DOHH2 (cell line): ENCODE measurements at regions not wholly inside any gene's neighbourhood (a gene's known extent, or its start where the extent isn't known, plus 50 kb on each side); places are given as distances from the start of the nearest gene placed in this dataset.

Experiments used
- H3F3A ChIP-seq: fragments of 200-600 bp; sonication (generic), shearing (Covaris generic); 2 replicates; pipeline ENCODE4 v1.6.0; 2016; ENCODE audit warnings: antibody characterized with exemption, mild to moderate bottlenecking; ENCODE audit not compliant: control insufficient read depth, insufficient read depth
- H3K27ac ChIP-seq: fragments of 200-600 bp; sonication (generic); 2 replicates; pipeline ENCODE4 v1.5.1; 2014; ENCODE audit warnings: low read depth, mild to moderate bottlenecking, low read length, moderate library complexity
- H3K27me3 ChIP-seq: fragments of 200-600 bp; sonication (generic); 2 replicates; pipeline ENCODE4 v1.6.1; 2014; ENCODE audit warnings: mild to moderate bottlenecking, low read length, mixed read lengths; ENCODE audit not compliant: control insufficient read depth
- H3K36me3 ChIP-seq: fragments of 200-600 bp; sonication (generic); 2 replicates; pipeline ENCODE4 v1.6.1; 2014; ENCODE audit warnings: mild to moderate bottlenecking, low read length, moderate library complexity, mixed read lengths; ENCODE audit not compliant: control insufficient read depth
- H3K4me1 ChIP-seq: fragments of 200-600 bp; sonication (generic); 2 replicates; pipeline ENCODE4 v1.6.1; 2014; ENCODE audit warnings: mild to moderate bottlenecking, low read length, mixed read lengths; ENCODE audit not compliant: control insufficient read depth
- H3K4me2 ChIP-seq: fragments of 200-600 bp; sonication (generic); 2 replicates; pipeline ENCODE4 v1.6.0; 2014; ENCODE audit warnings: mild to moderate bottlenecking, low read length, moderate library complexity
- H3K4me3 ChIP-seq: fragments of 200-600 bp; sonication (generic); 2 replicates; pipeline ENCODE4 v1.5.1; 2014; ENCODE audit warnings: mild to moderate bottlenecking, low read length, mixed read lengths
- H3K79me2 ChIP-seq: fragments of 200-600 bp; sonication (generic); 2 replicates; pipeline ENCODE4 v1.6.1; 2014; ENCODE audit warnings: mild to moderate bottlenecking, low read length, mixed read lengths; ENCODE audit not compliant: control insufficient read depth
- H3K9me2 ChIP-seq: fragments of 200-600 bp; sonication (generic); replicated peaks from 2 replicates; pipeline ENCODE4 v1.6.1; 2014; ENCODE audit warnings: mild to moderate bottlenecking, low read length, mixed read lengths; ENCODE audit not compliant: control insufficient read depth
- H3K9me3 ChIP-seq: fragments of 200-600 bp; sonication (generic); 2 replicates; pipeline ENCODE4 v1.6.1; 2014; ENCODE audit warnings: antibody characterized with exemption, low read length, mixed read lengths; ENCODE audit not compliant: control insufficient read depth, insufficient read depth
- H4K20me1 ChIP-seq: fragments of 200-600 bp; sonication (generic); 2 replicates; pipeline ENCODE4 v1.6.0; 2014; ENCODE audit warnings: low read depth, mild to moderate bottlenecking, antibody characterized with exemption, low read length, moderate library complexity; ENCODE audit not compliant: control insufficient read depth, insufficient read depth
- EZH2phosphoT487 ChIP-seq: fragments of 200-600 bp; sonication (generic); IDR thresholded peaks from 2 replicates; pipeline ENCODE4 v1.6.1; 2017; ENCODE audit warnings: borderline replicate concordance, mild to moderate bottlenecking, antibody characterized with exemption, low read length, moderate library complexity, mixed read lengths
- TF ChIP-seq, protein P1 (sequence below): fragments of 200-600 bp; sonication (generic); IDR thresholded peaks from one replicate; pipeline ENCODE4 v1.5.1; 2014; ENCODE audit warnings: antibody characterized with exemption, mild to moderate bottlenecking, low read depth, low read length; ENCODE audit not compliant: poor library complexity, severe bottlenecking

DNA sequence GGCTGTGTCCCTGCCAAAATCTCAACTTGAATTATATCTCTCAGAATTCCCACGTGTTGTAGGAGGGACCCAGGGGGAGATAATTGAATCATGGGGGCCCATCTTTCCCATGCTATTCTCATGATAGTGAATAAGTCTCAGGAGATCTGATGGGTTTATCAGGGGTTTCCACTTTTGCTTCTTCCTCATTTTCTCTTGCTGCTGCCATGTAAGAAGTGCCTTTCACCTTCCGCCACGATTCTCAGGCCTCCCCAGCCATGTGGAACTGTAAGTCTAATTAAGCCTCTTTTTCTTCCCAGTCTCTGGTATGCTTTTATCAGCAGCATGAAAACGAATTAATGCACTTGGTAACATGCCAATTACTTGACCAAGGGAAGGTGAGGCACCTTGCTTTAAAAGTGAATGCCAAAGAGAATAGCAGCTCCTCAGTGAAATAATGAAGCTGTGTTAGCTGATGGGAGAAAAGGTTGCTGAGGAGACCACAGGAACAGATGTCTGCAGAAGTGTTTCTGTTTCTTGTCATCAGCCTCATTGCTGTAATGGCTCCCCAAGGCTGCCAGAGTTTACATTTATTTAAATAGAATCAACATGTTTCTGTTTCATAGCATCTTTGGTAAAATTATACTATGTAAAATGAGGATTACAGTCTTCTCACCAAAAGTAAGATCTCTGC lies 89.0 kb upstream of the CD44 start:
- Histone ChIP-seq H3K27ac (no peak overlapping the region), H3K9me2 (no peaks in the 10 kb centered on the region), H3K36me3 (no peaks in the 10 kb centered on the region), H3K27me3 (no peaks in the 10 kb centered on the region), H4K20me1 (no peaks in the 10 kb centered on the region), H3F3A (no peaks in the 10 kb centered on the region), H3K9me3 (peaks cover 13% of the 10 kb centered on the region; the same call in 1 of the 2 replicates), H3K4me3 (no peak overlapping the region), H3K4me1 (peaks cover 19% of the 10 kb centered on the region), H3K79me2 (no peaks in the 10 kb centered on the region), H3K4me2 (no peak overlapping the region)
- TF ChIP-seq EZH2phosphoT487: no peak
- TF ChIP-seq, protein P1, sequence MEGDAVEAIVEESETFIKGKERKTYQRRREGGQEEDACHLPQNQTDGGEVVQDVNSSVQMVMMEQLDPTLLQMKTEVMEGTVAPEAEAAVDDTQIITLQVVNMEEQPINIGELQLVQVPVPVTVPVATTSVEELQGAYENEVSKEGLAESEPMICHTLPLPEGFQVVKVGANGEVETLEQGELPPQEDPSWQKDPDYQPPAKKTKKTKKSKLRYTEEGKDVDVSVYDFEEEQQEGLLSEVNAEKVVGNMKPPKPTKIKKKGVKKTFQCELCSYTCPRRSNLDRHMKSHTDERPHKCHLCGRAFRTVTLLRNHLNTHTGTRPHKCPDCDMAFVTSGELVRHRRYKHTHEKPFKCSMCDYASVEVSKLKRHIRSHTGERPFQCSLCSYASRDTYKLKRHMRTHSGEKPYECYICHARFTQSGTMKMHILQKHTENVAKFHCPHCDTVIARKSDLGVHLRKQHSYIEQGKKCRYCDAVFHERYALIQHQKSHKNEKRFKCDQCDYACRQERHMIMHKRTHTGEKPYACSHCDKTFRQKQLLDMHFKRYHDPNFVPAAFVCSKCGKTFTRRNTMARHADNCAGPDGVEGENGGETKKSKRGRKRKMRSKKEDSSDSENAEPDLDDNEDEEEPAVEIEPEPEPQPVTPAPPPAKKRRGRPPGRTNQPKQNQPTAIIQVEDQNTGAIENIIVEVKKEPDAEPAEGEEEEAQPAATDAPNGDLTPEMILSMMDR: no peak

DNA sequence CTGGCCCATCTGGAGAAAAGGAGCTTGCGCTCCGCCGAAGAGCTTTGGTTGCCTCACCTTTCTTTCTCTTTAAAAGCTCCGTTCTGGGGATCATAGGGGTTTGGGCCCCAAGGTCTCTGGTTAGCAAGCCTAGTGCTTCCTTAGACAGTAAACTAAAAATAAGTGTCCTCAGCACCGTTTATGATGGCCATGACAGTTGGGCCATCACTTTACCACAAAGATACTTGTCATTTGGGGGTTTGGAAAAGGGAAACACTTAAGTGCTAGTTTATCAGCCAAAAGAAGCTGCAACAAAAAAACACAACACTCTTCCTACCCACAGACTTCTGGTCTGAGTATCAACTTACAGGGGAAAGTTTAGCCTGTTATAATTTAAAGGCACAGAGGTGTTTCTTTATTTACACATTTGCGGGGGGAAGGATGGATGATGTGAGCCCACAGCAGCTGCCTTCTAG lies 88.4 kb upstream of the CD44 start:
- Histone ChIP-seq H3K27me3 (no peaks in the 10 kb centered on the region), H3K9me3 (peaks cover 13% of the 10 kb centered on the region; the same call in 1 of the 2 replicates), H4K20me1 (no peaks in the 10 kb centered on the region), H3K36me3 (no peaks in the 10 kb centered on the region), H3K4me3 (no peak overlapping the region), H3F3A (no peaks in the 10 kb centered on the region), H3K27ac (no peak overlapping the region), H3K79me2 (no peaks in the 10 kb centered on the region), H3K9me2 (no peaks in the 10 kb centered on the region), H3K4me1 (peaks cover 14% of the 10 kb centered on the region), H3K4me2 (no peak overlapping the region)
- no peak for TF ChIP-seq EZH2phosphoT487
- TF ChIP-seq, protein P1: no peak

DNA sequence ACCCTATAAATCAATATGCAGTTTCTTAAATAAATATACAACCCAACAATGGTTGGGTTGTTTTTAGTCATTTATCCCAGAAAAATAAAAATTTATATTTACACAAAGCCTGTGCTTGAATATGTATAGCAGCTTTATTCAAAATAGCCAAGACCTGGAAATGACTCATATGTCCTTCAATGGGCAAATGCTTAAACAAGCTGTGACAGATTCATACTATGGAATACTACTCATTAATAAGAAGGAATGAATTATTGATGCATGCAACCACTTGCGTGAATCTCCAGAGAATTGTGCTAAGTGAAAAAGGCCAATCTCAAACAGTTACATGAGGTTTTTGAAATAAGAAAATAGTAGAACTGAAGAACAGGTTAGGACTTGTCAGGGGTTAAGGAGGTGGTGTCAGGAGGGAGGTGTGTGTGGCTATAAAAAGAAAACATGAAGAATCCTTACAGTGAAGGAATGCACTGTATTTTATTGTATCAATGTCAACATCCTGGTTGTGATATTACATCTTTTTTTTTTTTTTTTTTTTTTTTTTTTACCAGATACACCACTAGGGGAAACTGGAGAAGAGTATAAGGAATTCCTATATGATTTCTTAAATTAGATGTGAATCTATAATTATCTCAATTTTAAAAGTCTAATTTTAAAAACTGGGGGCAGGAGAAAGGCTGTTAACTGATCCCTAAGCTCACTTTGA lies 82.4 kb upstream of the CD44 start:
- H3K36me3 ChIP-seq: peaks cover 11% of the 10 kb centered on the region
- no peaks in the 10 kb centered on the region for H3K9me2 ChIP-seq
- peaks cover 17% of the 10 kb centered on the region for H3K9me3 ChIP-seq
- TF ChIP-seq, protein P1: no peak
- TF ChIP-seq EZH2phosphoT487: no peak
- H3K4me1 ChIP-seq: peaks cover 25% of the 10 kb centered on the region
- no peaks in the 10 kb centered on the region for H3F3A ChIP-seq
- H3K4me3 ChIP-seq: no peak overlapping the region
- no peak overlapping the region for H3K4me2 ChIP-seq
- no peaks in the 10 kb centered on the region for H4K20me1 ChIP-seq
- H3K27ac ChIP-seq: no peak overlapping the region
- no peaks in the 10 kb centered on the region for H3K79me2 ChIP-seq
- H3K27me3 ChIP-seq: no peaks in the 10 kb centered on the region
